GM12875 (cell line): ENCODE measurements at regions not wholly inside any gene's neighbourhood (a gene's known extent, or its start where the extent isn't known, plus 50 kb on each side); places are given as distances from the start of the nearest gene placed in this dataset.

Experiments
- H3K4me3 ChIP-seq: one replicate; pipeline ENCODE4 v1.5.1; 2011; ENCODE audit warnings: low read depth, low read length, control low read depth
- TF ChIP-seq, protein P1 (sequence below): IDR thresholded peaks from 2 replicates; pipeline ENCODE4 v1.5.1; 2011; ENCODE audit warnings: low read depth, mild to moderate bottlenecking, control low read depth, inconsistent platforms, low read length, moderate library complexity, borderline replicate concordance; ENCODE audit not compliant: insufficient read depth

DNA sequence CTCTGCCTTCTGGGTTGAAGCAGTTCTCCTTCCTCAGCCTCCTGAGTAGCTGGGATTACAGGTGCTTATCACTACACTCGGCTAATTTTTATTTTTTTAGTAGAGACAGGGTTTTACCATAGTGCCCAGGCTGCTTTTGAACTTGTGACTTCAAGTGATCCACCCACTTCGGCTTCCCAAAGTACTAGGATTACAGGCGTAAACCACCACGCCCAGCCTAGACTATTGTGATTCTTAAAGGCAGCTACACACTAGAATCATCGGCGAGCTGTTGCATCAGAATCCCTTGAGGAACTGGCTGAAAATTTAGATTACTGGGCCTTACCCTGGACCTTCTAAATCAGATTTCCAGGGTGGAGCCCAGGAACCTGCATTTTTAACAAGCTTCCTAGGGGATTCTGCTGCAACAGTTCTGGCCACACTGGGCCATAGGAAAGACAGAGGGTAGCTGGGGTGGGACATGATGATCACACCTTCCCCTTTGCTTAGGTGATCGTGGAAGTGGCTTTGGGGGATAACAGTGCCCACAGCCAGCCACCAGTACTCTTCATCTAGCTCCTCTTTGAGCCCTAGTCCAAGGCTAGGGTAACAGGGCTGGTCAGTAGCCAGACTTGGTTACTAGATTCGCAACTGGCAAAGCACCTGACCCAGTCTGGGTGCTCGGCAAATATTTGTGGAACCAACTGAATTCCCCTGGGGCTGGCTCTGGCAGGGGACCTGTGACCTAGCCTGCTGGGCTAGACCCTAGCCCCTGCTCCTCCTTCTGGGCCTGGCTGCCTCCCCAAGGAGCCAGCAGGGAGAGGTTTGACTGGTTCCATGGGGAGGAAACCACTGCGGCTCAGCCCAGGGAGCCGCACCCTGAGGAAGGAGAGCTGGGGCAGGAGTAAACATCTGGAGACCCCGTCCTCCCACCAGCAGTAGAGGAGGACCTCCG is 67.1 kb upstream of the DUSP5 start:
- no peak overlapping the region for H3K4me3 ChIP-seq
- TF ChIP-seq, protein P1, sequence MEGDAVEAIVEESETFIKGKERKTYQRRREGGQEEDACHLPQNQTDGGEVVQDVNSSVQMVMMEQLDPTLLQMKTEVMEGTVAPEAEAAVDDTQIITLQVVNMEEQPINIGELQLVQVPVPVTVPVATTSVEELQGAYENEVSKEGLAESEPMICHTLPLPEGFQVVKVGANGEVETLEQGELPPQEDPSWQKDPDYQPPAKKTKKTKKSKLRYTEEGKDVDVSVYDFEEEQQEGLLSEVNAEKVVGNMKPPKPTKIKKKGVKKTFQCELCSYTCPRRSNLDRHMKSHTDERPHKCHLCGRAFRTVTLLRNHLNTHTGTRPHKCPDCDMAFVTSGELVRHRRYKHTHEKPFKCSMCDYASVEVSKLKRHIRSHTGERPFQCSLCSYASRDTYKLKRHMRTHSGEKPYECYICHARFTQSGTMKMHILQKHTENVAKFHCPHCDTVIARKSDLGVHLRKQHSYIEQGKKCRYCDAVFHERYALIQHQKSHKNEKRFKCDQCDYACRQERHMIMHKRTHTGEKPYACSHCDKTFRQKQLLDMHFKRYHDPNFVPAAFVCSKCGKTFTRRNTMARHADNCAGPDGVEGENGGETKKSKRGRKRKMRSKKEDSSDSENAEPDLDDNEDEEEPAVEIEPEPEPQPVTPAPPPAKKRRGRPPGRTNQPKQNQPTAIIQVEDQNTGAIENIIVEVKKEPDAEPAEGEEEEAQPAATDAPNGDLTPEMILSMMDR = no peak

DNA sequence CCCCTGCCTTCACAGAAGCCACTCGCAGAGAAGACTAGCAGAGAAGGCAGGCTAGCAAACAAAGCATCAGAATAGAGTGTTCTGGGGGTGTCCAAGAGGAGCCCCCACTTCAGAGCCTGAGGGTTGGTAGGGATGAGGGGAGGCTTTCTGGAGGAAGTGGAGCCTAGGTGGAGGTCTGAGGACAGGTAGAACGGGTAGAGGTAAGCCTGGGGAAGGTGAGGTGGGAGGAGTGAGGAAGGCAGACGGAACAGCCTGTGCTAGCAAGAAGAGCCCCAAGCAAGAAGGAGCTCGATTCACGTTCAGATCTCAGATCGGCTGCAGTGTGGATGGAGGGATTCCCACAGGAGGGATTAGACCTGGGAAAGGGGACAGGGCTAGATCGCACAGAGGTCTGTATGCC is 66.0 kb upstream of the DUSP5 start:
- TF ChIP-seq, protein P1 = no peak

DNA sequence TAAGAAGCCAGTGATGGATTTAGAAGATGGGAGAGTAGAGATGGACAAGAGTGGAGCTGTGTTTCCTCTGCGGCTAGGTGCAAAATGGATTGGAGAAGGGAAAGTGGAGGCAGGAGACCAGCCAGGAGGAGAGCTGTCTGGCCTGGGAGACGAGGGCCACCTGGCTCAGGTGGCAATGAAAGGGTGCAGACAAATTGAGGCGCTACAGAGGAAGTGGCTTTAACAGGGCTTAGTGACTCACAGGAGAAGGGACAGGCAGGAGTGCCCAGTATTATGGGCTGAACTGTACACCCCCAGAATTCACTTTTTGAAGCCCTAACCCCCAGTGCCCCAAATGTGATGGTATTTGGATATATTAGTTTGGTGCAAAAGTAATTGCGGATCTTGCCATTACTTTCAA is 65.6 kb upstream of the DUSP5 start:
- no peak overlapping the region for H3K4me3 ChIP-seq
- TF ChIP-seq, protein P1 = no peak

More for the DNA sequence above, 66.0 kb upstream of the DUSP5 start:
- no peak overlapping the region for H3K4me3 ChIP-seq

DNA sequence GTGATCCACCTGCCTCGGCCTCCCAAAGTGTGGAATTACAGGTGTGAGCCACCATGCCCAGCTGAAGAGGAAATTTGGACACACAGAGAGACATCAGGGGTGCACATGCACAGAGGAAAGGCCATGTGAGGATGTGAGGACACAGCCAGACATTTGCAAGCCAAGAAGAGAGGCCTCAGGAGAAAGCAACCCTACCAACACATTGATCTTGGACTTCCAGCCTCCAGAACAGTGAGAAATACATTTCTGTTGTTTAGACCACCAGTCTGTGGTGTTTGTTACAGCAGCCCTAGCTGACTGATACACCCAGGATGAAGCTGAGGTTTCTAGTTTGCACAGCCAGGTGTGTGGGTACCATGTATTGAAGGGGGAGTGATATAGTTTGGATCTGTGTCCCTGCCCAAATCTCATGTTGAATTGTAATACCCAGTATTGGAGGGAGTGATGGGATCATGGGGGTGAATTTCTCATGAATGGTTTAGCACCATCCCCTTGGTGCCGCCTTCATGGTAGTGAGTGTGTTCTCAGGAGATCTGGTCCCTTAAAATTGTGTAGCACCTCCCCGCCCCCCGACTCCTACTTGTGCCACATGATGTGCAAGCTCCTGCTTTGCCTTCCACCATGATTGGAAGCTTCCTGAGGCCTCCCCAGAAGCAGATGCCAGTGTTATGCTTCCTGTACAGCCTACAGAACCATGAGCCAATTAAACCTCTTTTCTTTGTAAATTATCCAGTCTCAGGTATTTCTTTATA is 64.7 kb upstream of the DUSP5 start:
- no peak overlapping the region for H3K4me3 ChIP-seq
- TF ChIP-seq, protein P1 = no peak

DNA sequence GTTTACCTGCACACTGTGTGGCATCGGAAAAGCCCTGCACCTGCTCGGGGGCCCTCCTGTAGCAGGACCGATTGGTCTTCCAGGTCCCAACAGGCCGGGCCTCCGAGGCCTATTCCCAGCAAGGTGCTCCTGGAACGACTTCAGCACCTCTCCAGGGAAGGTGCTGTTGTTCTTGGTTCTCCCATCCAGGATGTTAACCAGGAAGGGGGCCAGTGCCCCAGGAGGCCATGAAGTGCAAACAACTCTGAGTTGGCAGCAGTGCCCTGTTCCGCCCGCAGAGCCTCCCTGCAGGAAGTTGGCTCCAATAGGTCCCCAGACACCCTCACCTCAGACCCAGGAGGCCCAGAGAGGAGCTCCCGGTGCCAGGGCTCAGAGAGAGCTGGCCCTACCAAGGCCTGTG is 64.0 kb upstream of the DUSP5 start:
- H3K4me3 ChIP-seq = no peak overlapping the region
- TF ChIP-seq, protein P1 = no peak

DNA sequence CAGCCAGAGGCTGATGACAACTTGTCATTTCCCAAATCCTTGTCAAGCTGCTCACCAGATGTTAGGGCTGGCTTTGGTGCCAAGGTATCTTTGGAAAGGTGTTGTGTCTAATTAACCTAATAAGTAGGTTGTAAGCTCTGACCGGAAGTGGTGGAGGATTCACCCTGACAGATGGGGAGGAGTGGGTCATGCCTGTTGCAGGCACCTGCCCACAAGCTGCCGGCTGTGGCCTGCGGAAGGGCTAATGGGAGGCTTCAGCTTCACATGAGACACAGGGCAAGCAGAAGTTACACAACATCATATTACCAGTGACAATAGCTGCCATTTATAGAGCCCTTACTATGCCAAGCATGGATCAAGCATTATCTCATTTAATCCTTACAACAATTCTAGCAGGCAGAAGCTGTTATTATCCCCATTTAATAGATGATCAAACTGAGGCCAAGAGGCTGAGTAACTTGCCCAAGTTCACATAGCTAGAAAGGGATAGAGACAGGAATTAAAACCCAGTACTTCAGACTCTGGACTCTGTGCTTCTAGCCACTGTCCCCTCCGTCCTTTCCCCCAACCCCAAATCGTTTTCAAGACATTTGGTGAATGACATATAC is 63.1 kb upstream of the DUSP5 start:
- TF ChIP-seq, protein P1 = no peak

More for the DNA sequence above, 63.1 kb upstream of the DUSP5 start:
- no peak overlapping the region for H3K4me3 ChIP-seq
